H7 (cell line): ENCODE measurements at regions not wholly inside any gene's neighbourhood (a gene's known extent, or its start where the extent isn't known, plus 50 kb on each side); places are given as distances from the start of the nearest gene placed in this dataset.

Experiments used
- DNase-seq: peaks from one replicate; pipeline ENCODE4 v3.0.0; 2012
- H3K27me3 ChIP-seq: 2 replicates; pipeline ENCODE4 v1.6.0; 2011; ENCODE audit warnings: mild to moderate bottlenecking, low read length; ENCODE audit not compliant: control insufficient read depth, insufficient read depth
- H3K36me3 ChIP-seq: replicated peaks from 2 replicates; pipeline ENCODE4 v1.5.1; 2011; ENCODE audit warnings: low read length; ENCODE audit not compliant: control insufficient read depth, insufficient read depth
- H3K4me3 ChIP-seq: 2 replicates; pipeline ENCODE4 v1.5.1; 2011; ENCODE audit warnings: low read depth, mild to moderate bottlenecking, control low read depth, low read length, moderate library complexity; ENCODE audit not compliant: insufficient read depth

GRCh38 chr12:126719912-126720705 lies 1546.9 kb upstream of the TMEM132C start:
- Histone ChIP-seq H3K27me3 (peaks cover 6% of the 10 kb centered on the region), H3K4me3 (no peak overlapping the region), H3K36me3 (no peaks in the 10 kb centered on the region)
- DNase-seq, result no peak

GRCh38 chr12:126726481-126727217 lies 1540.3 kb upstream of the TMEM132C start:
- Histone ChIP-seq H3K4me3 (peak overlapping the region; percentile 36), H3K36me3 (no peaks in the 10 kb centered on the region), H3K27me3 (peaks cover 43% of the 10 kb centered on the region)
- DNase-seq, result peak; percentile 76

GRCh38 chr12:126727218-126728075 lies 1539.5 kb upstream of the TMEM132C start:
- H3K27me3 ChIP-seq, result peaks cover 43% of the 10 kb centered on the region
- peak; percentile 65 for DNase-seq
- no peaks in the 10 kb centered on the region for H3K36me3 ChIP-seq
- H3K4me3 ChIP-seq, result peak overlapping the region; percentile 36; the same call in 1 of the 2 replicates

GRCh38 chr12:126734296-126734695 lies 1532.7 kb upstream of the TMEM132C start:
- Histone ChIP-seq H3K27me3 (no peaks in the 10 kb centered on the region; the same call in 1 of the 2 replicates), H3K36me3 (no peaks in the 10 kb centered on the region), H3K4me3 (no peak overlapping the region)
- DNase-seq, result no peak

- no peaks in the 10 kb centered on the region for H3K27me3 ChIP-seq
- no peak for DNase-seq
- no peak overlapping the region for H3K4me3 ChIP-seq
- no peaks in the 10 kb centered on the region for H3K36me3 ChIP-seq
These were observed 1532.3 kb upstream of the TMEM132C start for GRCh38 chr12:126734710-126735109.

- Histone ChIP-seq H3K4me3 (no peak overlapping the region), H3K36me3 (no peaks in the 10 kb centered on the region), H3K27me3 (no peaks in the 10 kb centered on the region)
- no peak for DNase-seq
These were observed 1525.3 kb upstream of the TMEM132C start for GRCh38 chr12:126741536-126742240.

- no peaks in the 10 kb centered on the region for H3K36me3 ChIP-seq
- no peak overlapping the region for H3K4me3 ChIP-seq
- no peak for DNase-seq
- no peaks in the 10 kb centered on the region for H3K27me3 ChIP-seq
These were observed 1524.7 kb upstream of the TMEM132C start for GRCh38 chr12:126742241-126742641.

- H3K27me3 ChIP-seq, result no peaks in the 10 kb centered on the region
- H3K4me3 ChIP-seq, result no peak overlapping the region
- DNase-seq, result peak; percentile 66
- no peaks in the 10 kb centered on the region for H3K36me3 ChIP-seq
These were observed 1519.3 kb upstream of the TMEM132C start for GRCh38 chr12:126747530-126748149.

GRCh38 chr12:126752021-126752420 lies 1514.9 kb upstream of the TMEM132C start:
- H3K4me3 ChIP-seq, result no peak overlapping the region
- DNase-seq, result no peak
- H3K27me3 ChIP-seq, result no peaks in the 10 kb centered on the region

GRCh38 chr12:126757326-126757725 lies 1509.6 kb upstream of the TMEM132C start:
- H3K4me3 ChIP-seq, result no peak overlapping the region
- no peaks in the 10 kb centered on the region for H3K36me3 ChIP-seq
- no peaks in the 10 kb centered on the region for H3K27me3 ChIP-seq
- DNase-seq, result no peak

More at GRCh38 chr12:126752021-126752420, 1514.9 kb upstream of the TMEM132C start:
- H3K36me3 ChIP-seq, result no peaks in the 10 kb centered on the region

GRCh38 chr12:126760092-126760491 lies 1506.9 kb upstream of the TMEM132C start:
- DNase-seq, result no peak
- H3K36me3 ChIP-seq, result no peaks in the 10 kb centered on the region

GRCh38 chr12:126761420-126761819 lies 1505.5 kb upstream of the TMEM132C start:
- no peak for DNase-seq
- Histone ChIP-seq H3K36me3 (no peaks in the 10 kb centered on the region), H3K4me3 (no peak overlapping the region), H3K27me3 (no peaks in the 10 kb centered on the region)

More at GRCh38 chr12:126760092-126760491, 1506.9 kb upstream of the TMEM132C start:
- Histone ChIP-seq H3K27me3 (no peaks in the 10 kb centered on the region), H3K4me3 (no peak overlapping the region)

- H3K36me3 ChIP-seq, result no peaks in the 10 kb centered on the region
- H3K4me3 ChIP-seq, result no peak overlapping the region
- H3K27me3 ChIP-seq, result no peaks in the 10 kb centered on the region
- no peak for DNase-seq
These were observed 1504.8 kb upstream of the TMEM132C start for GRCh38 chr12:126762150-126762549.
